CD14-positive monocyte (primary cell): ENCODE measurements at regions not wholly inside any gene's neighbourhood (a gene's known extent, or its start where the extent isn't known, plus 50 kb on each side); places are given as distances from the start of the nearest gene placed in this dataset.

Experiments used
- DNase-seq, 3 donors: peaks; one replicate each; pipeline ENCODE4 v3.0.0-alpha.2; 2011 to 2022
- H2AFZ ChIP-seq: 2 replicates; pipeline ENCODE4 v1.6.0; 2012; ENCODE audit warnings: mild to moderate bottlenecking, low read depth, low read length, inconsistent platforms; ENCODE audit not compliant: insufficient read depth, poor library complexity, severe bottlenecking
- H3K27ac ChIP-seq, 2 donors: 1 replicate in 1 of 2; 2 replicates in 1 of 2; pipeline ENCODE4 v1.5.1; 2012 to 2013; ENCODE audit warnings: low read length in 2 of 2, control low read depth in 1 of 2, inconsistent platforms in 1 of 2, low read depth in 1 of 2, mild to moderate bottlenecking in 1 of 2
- H3K27me3 ChIP-seq, 2 donors: one replicate each; pipeline versions ENCODE4 v1.6.0 to v1.6.1; 2011 to 2013; ENCODE audit warnings: low read length in 2 of 2; ENCODE audit not compliant: control insufficient read depth in 2 of 2, insufficient read depth in 2 of 2
- H3K36me3 ChIP-seq, 2 donors: replicated peaks in 1 of 2; 1 replicate in 1 of 2; 2 replicates in 1 of 2; pipeline versions ENCODE4 v1.5.1 to v1.6.1; 2012 to 2013; ENCODE audit warnings: low read length in 2 of 2, control low read depth in 1 of 2, inconsistent platforms in 1 of 2, mild to moderate bottlenecking in 1 of 2; ENCODE audit not compliant: insufficient read depth in 2 of 2, control insufficient read depth in 1 of 2
- H3K4me1 ChIP-seq, 2 donors: 1 replicate in 1 of 2; 2 replicates in 1 of 2; pipeline versions ENCODE4 v1.5.1 to v1.6.1; 2012 to 2013; ENCODE audit warnings: low read length in 2 of 2, control low read depth in 1 of 2, inconsistent platforms in 1 of 2, mild to moderate bottlenecking in 1 of 2, moderate library complexity in 1 of 2; ENCODE audit not compliant: insufficient read depth in 2 of 2, control insufficient read depth in 1 of 2
- H3K4me2 ChIP-seq: replicated peaks from 2 replicates; pipeline ENCODE3; 2012; ENCODE audit warnings: low read length, moderate library complexity, mild to moderate bottlenecking; ENCODE audit not compliant: poor library complexity, severe bottlenecking; ENCODE audit errors: extremely low read depth
- H3K4me3 ChIP-seq, 3 experiments: fragments of 200-600 bp in 1 of 3; sonication (generic) in 1 of 3; replicated peaks in 1 of 3; 1 replicate in 2 of 3; 2 replicates in 1 of 3; pipeline ENCODE4 v1.5.1; 2011 to 2013; ENCODE audit warnings: low read length in 3 of 3, mild to moderate bottlenecking in 3 of 3, control low read depth in 2 of 3, low read depth in 2 of 3, inconsistent platforms in 1 of 3, moderate library complexity in 1 of 3
- H3K79me2 ChIP-seq: 2 replicates; pipeline ENCODE4 v1.6.0; 2012; ENCODE audit warnings: mild to moderate bottlenecking, control low read depth, inconsistent platforms, low read length, moderate library complexity; ENCODE audit not compliant: insufficient read depth
- H3K9ac ChIP-seq: 2 replicates; pipeline ENCODE4 v1.6.0; 2017; ENCODE audit warnings: low read length, mild to moderate bottlenecking; ENCODE audit not compliant: insufficient read depth, poor library complexity, severe bottlenecking
- H3K9me3 ChIP-seq, 2 donors: replicated peaks in 1 of 2; 1 replicate in 1 of 2; 2 replicates in 1 of 2; pipeline versions ENCODE4 v1.5.1 to v1.6.1; 2012 to 2013; ENCODE audit warnings: low read length in 2 of 2, control low read depth in 1 of 2; ENCODE audit not compliant: control insufficient read depth in 1 of 2, insufficient read depth in 1 of 2
- H4K20me1 ChIP-seq: 2 replicates; pipeline ENCODE4 v1.6.0; 2012; ENCODE audit warnings: mild to moderate bottlenecking, low read length, control low read depth, moderate library complexity; ENCODE audit not compliant: insufficient read depth
- H3K27ac Mint-ChIP-seq, 7 donors: one replicate each; pipeline ENCODE4 v1.8.0; 2020; ENCODE audit warnings: mild to moderate bottlenecking in 7 of 7, mixed read lengths in 7 of 7, moderate library complexity in 6 of 7, inconsistent platforms in 2 of 7
- H3K27me3 Mint-ChIP-seq, 3 donors: one replicate each; pipeline ENCODE4 v1.8.0; 2021 to 2022; ENCODE audit warnings: low read depth in 3 of 3, mild to moderate bottlenecking in 3 of 3, mixed read lengths in 3 of 3, moderate library complexity in 3 of 3, inconsistent platforms in 1 of 3
- H3K36me3 Mint-ChIP-seq, 2 donors: one replicate each; pipeline ENCODE4 v1.8.0; 2020; ENCODE audit warnings: mixed read lengths in 2 of 2, inconsistent platforms in 1 of 2, mild to moderate bottlenecking in 1 of 2
- H3K4me1 Mint-ChIP-seq: one replicate; pipeline ENCODE4 v1.8.0; 2020; ENCODE audit warnings: mild to moderate bottlenecking, mixed read lengths
- H3K4me3 Mint-ChIP-seq, 2 donors: one replicate each; pipeline ENCODE4 v1.8.0; 2020; ENCODE audit warnings: mild to moderate bottlenecking in 2 of 2, mixed read lengths in 2 of 2, moderate library complexity in 1 of 2
- H3K9me3 Mint-ChIP-seq, 7 donors: one replicate each; pipeline ENCODE4 v1.8.0; 2020 to 2022; ENCODE audit warnings: mixed read lengths in 7 of 7, mild to moderate bottlenecking in 6 of 7, moderate library complexity in 6 of 7, inconsistent platforms in 2 of 7
- WGBS: methylation state at CpG from one replicate; pipeline ENCODE4 v1.1.5; 2013; ENCODE audit warnings: missing lambda C conversion rate; ENCODE audit not compliant: insufficient coverage; 5-methylcytosine and 5-hydroxymethylcytosine counted together
- intact Hi-C, 2 donors: fragments of 100-400 bp; cut with micrococcal nuclease; formaldehyde crosslinking; loops; one replicate each; pipeline versions ENCODE4 v1.15.0 to v1.15.1; 2023
- TF ChIP-seq, protein P1 (sequence below): fragments of 200-600 bp; IDR thresholded peaks from one replicate; pipeline ENCODE4 v1.8.0; 2022; ENCODE audit warnings: antibody characterized with exemption, mild to moderate bottlenecking

DNA sequence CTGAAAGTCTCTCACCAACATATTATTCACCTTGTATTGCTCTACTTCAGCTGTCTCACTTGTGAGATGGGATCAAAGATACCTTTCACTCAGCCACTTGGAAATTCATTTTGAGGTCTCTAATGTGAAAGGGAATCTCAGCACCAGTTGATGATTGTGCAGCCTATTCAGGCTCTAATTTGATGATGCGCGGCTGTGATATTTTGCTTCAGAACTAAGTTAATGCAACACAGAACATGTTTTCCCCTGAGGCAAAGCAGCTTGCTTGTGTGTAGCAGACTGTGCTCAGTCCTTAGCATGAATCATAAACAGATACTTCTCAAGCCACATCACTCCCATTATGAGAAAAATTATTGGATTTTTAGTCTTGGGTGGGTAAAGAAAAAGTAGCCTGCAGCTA lies 378.8 kb downstream of the OSTF1 start:
- DNase-seq = no peak
- no peaks in the 10 kb centered on the region for H3K36me3 Mint-ChIP-seq
- Histone ChIP-seq H3K79me2 (no peaks in the 10 kb centered on the region), H4K20me1 (no peaks in the 10 kb centered on the region), H3K9ac (no peak overlapping the region), H3K4me2 (no peak overlapping the region), H3K36me3 (no peaks in the 10 kb centered on the region), H3K4me1 (no peaks in the 10 kb centered on the region), H2AFZ (no peak overlapping the region), H3K9me3 (no peaks in the 10 kb centered on the region), H3K27me3 (no peaks in the 10 kb centered on the region), H3K4me3 (no peak overlapping the region), H3K27ac (no peak overlapping the region)
- intact Hi-C loops = no loop called here
- H3K27ac Mint-ChIP-seq = no peak overlapping the region
- H3K4me3 Mint-ChIP-seq = no peak overlapping the region
- TF ChIP-seq, protein P1, sequence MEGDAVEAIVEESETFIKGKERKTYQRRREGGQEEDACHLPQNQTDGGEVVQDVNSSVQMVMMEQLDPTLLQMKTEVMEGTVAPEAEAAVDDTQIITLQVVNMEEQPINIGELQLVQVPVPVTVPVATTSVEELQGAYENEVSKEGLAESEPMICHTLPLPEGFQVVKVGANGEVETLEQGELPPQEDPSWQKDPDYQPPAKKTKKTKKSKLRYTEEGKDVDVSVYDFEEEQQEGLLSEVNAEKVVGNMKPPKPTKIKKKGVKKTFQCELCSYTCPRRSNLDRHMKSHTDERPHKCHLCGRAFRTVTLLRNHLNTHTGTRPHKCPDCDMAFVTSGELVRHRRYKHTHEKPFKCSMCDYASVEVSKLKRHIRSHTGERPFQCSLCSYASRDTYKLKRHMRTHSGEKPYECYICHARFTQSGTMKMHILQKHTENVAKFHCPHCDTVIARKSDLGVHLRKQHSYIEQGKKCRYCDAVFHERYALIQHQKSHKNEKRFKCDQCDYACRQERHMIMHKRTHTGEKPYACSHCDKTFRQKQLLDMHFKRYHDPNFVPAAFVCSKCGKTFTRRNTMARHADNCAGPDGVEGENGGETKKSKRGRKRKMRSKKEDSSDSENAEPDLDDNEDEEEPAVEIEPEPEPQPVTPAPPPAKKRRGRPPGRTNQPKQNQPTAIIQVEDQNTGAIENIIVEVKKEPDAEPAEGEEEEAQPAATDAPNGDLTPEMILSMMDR = no peak
- peaks cover 0 to 3% (median 2%) of the 10 kb centered on the region in 3 donors for H3K27me3 Mint-ChIP-seq
- H3K4me1 Mint-ChIP-seq = peaks cover 2% of the 10 kb centered on the region
- 100% methylated on average over 2 of the region's 2 CpGs for WGBS
- H3K9me3 Mint-ChIP-seq = no peaks in the 10 kb centered on the region

DNA sequence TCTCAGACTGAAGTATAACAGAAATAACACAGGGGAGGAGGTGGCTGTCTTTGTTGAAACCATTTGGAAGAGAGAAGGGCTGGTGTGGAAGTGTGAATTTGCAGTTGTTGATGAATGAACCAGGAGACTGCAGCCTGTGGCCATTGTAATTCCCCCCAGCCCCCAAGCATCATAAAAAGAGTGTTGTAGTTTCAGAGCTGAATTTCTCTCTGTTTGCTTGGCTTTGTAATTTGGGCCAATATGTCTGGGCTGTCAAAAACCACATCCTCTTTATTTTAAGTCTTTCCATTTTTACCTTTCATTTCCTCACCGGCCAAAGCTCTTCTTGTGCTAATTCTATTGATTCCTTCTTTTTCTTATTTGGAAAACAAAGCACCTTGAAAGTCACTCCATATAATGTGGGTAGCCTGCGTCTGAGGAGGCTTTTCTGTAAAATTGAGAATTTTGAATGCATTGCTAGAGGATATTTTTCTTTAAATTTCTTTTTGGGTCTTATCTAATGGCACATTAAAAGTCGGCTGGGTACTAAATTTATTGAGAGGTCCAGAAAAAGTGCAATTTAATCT lies 383.3 kb downstream of the OSTF1 start:
- H3K4me3 Mint-ChIP-seq = no peak overlapping the region
- H3K27me3 ChIP-seq = no peaks in the 10 kb centered on the region
- H3K9me3 Mint-ChIP-seq = peaks cover 0 to 5% (median 2%) of the 10 kb centered on the region in 7 donors
- H3K4me1 ChIP-seq = no peaks in the 10 kb centered on the region
- no peak overlapping the region for H3K9ac ChIP-seq
- H3K79me2 ChIP-seq = no peaks in the 10 kb centered on the region
- H3K4me3 ChIP-seq = no peak overlapping the region
- H3K27ac Mint-ChIP-seq = no peak overlapping the region
- H3K4me1 Mint-ChIP-seq = peaks cover 2% of the 10 kb centered on the region
- H4K20me1 ChIP-seq = no peaks in the 10 kb centered on the region
- H3K27me3 Mint-ChIP-seq = peaks cover 0 to 4% (median 2%) of the 10 kb centered on the region in 3 donors
- no peak overlapping the region for H3K4me2 ChIP-seq
- WGBS = 30% methylated on average over 2 of the region's 3 CpGs
- DNase-seq = no peak
- no peaks in the 10 kb centered on the region for H3K9me3 ChIP-seq
- no peaks in the 10 kb centered on the region for H3K36me3 ChIP-seq
- no peak overlapping the region for H3K27ac ChIP-seq
- intact Hi-C loops = no loop called here
- H3K36me3 Mint-ChIP-seq = no peaks in the 10 kb centered on the region
- no peak overlapping the region for H2AFZ ChIP-seq
- TF ChIP-seq, protein P1 = no peak
